Ishikawa (cell line): ENCODE measurements at regions not wholly inside any gene's neighbourhood (a gene's known extent, or its start where the extent isn't known, plus 50 kb on each side); places are given as distances from the start of the nearest gene placed in this dataset.

ENCODE experiments used
- CEBPB ChIP-seq: IDR thresholded peaks from 2 replicates; pipeline ENCODE4 v1.6.1; 2012
- EGR1 ChIP-seq: IDR thresholded peaks from 2 replicates; pipeline ENCODE4 v1.6.1; 2012
- EP300 ChIP-seq: IDR thresholded peaks from 2 replicates; pipeline ENCODE4 v1.6.1; 2012; ENCODE audit warnings: borderline replicate concordance
- FOXM1 ChIP-seq: IDR thresholded peaks from 2 replicates; pipeline ENCODE4 v1.6.1; 2012; ENCODE audit warnings: low read depth, borderline replicate concordance
- NFIC ChIP-seq: IDR thresholded peaks from 2 replicates; pipeline ENCODE4 v1.6.1; 2012
- RAD21 ChIP-seq: IDR thresholded peaks from 2 replicates; pipeline ENCODE4 v1.6.1; 2012; ENCODE audit warnings: low read depth
- TAF1 ChIP-seq: IDR thresholded peaks from 2 replicates; pipeline ENCODE4 v1.6.1; 2012; ENCODE audit warnings: low read depth, mild to moderate bottlenecking
- TCF12 ChIP-seq: IDR thresholded peaks from 2 replicates; pipeline ENCODE4 v1.6.1; 2012; ENCODE audit warnings: low read depth
- TEAD4 ChIP-seq: IDR thresholded peaks from 2 replicates; pipeline ENCODE4 v1.6.1; 2012
- USF1 ChIP-seq: IDR thresholded peaks from 2 replicates; pipeline ENCODE4 v1.6.1; 2012
- ZBTB7A ChIP-seq: IDR thresholded peaks from 2 replicates; pipeline ENCODE4 v1.6.1; 2012; ENCODE audit warnings: low read depth
- TF ChIP-seq, protein P1 (sequence below): IDR thresholded peaks from 2 replicates; pipeline ENCODE4 v1.6.1; 2012
- TF ChIP-seq, protein P2 (sequence below): IDR thresholded peaks from 2 replicates; pipeline ENCODE4 v1.6.1; 2012; ENCODE audit warnings: low read depth, mild to moderate bottlenecking

- TF ChIP-seq CEBPB: no peak
- TF ChIP-seq EP300: no peak
- TF ChIP-seq EGR1: no peak
- TF ChIP-seq TAF1: no peak
- TF ChIP-seq, protein P1, sequence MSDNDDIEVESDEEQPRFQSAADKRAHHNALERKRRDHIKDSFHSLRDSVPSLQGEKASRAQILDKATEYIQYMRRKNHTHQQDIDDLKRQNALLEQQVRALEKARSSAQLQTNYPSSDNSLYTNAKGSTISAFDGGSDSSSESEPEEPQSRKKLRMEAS: no peak
- TF ChIP-seq RAD21: no peak
- no peak for TF ChIP-seq TEAD4
- TF ChIP-seq USF1: no peak
- no peak for TF ChIP-seq NFIC
- no peak for TF ChIP-seq FOXM1
- no peak for TF ChIP-seq ZBTB7A
- no peak for TF ChIP-seq TCF12
- TF ChIP-seq, protein P2, sequence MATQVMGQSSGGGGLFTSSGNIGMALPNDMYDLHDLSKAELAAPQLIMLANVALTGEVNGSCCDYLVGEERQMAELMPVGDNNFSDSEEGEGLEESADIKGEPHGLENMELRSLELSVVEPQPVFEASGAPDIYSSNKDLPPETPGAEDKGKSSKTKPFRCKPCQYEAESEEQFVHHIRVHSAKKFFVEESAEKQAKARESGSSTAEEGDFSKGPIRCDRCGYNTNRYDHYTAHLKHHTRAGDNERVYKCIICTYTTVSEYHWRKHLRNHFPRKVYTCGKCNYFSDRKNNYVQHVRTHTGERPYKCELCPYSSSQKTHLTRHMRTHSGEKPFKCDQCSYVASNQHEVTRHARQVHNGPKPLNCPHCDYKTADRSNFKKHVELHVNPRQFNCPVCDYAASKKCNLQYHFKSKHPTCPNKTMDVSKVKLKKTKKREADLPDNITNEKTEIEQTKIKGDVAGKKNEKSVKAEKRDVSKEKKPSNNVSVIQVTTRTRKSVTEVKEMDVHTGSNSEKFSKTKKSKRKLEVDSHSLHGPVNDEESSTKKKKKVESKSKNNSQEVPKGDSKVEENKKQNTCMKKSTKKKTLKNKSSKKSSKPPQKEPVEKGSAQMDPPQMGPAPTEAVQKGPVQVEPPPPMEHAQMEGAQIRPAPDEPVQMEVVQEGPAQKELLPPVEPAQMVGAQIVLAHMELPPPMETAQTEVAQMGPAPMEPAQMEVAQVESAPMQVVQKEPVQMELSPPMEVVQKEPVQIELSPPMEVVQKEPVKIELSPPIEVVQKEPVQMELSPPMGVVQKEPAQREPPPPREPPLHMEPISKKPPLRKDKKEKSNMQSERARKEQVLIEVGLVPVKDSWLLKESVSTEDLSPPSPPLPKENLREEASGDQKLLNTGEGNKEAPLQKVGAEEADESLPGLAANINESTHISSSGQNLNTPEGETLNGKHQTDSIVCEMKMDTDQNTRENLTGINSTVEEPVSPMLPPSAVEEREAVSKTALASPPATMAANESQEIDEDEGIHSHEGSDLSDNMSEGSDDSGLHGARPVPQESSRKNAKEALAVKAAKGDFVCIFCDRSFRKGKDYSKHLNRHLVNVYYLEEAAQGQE: no peak
Measured at GRCh38 chr9:19931098-19931890, 142.5 kb upstream of the SLC24A2 start.
